Anterior cingulate cortex (tissue), 58 donors: ENCODE measurements at regions not wholly inside any gene's neighbourhood (a gene's known extent, or its start where the extent isn't known, plus 50 kb on each side); places are given as distances from the start of the nearest gene placed in this dataset.

Source experiments
- DNase-seq, 58 donors: peaks; one replicate each; lab custom pipeline; 2025; lab: John Stamatoyannopoulos, UW

DNA sequence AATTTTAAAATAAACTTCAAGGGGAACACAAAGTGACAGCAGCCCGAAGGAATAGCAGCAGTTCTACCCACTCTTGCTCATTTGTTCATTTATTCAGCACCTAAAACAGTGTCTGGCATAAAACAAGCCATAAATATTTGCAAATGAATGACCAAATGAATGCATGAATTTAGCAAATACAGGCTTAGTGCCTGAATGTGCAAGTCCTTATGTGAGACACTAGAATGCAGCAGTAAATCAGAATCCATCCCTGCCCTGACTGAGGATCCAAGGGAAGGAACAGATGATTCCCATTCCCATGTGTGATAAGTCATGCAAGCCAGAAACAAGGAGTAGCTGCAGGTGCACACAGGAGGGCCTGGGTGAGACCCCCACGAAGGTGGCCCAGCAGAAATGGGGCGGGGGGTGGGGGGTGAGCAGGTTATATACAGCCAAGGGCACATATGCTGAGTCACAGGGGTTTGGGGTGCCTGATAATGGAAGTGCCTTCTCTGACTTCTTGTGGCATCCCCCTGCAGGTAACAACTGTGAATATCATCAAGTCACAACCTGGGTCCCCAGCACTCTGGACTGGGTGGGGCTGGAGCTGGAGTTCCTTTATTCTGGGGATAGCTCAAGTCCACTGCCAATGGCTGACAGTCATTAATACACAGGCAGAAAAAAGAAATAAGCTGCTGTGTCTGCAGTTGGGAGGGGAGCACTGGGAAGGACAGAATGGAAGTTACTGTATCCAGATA is 311.9 kb downstream of the TXNL1 start:
- DNase-seq, result no peak

DNA sequence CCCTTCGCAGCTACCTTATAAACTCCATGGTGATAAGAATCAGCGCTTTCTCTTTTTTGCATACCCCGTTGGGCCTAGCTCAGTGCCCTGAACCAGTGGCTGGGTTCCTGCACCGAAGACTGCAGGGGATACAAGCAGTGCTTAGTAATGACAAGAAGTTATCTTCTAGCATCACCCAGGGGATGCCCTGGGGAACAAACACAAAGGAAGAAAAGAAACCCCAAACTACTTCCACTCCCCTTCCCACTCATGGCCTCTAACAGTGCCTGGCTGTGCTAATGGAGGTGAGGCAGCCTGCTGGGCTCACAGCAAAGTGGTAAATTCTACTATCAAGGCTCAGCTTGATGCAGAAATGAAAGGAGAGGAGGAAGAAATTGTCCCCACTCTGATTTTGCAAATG is 314.7 kb downstream of the TXNL1 start:
- no peak for DNase-seq

- no peak for DNase-seq
Observed at GRCh38 chr18:56322406-56322805, 316.0 kb downstream of the TXNL1 start.

- peak in 4 of 58 donors; percentile 3 to 30 (median 12) for DNase-seq
Observed at GRCh38 chr18:56321470-56321869, 316.9 kb downstream of the TXNL1 start.

DNA sequence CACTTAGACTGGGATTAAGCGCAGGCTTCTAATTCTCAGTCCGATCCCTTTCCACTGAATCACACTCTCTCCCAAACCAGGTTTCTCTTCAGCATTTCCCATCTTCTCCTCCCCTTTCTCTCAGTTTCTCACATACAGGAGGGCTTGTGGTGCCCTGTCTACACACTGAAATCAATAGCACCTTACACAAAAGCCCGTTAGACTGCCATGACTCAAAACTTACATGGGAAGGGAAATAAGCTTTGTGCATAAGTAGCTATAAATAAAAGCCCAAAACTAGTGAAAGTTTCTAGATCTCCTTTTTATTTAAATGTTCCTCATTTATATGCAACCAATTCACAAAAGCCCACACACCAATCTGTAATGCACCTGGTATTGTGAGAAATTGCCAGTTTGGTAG is 318.4 kb downstream of the TXNL1 start:
- DNase-seq, result no peak

DNA sequence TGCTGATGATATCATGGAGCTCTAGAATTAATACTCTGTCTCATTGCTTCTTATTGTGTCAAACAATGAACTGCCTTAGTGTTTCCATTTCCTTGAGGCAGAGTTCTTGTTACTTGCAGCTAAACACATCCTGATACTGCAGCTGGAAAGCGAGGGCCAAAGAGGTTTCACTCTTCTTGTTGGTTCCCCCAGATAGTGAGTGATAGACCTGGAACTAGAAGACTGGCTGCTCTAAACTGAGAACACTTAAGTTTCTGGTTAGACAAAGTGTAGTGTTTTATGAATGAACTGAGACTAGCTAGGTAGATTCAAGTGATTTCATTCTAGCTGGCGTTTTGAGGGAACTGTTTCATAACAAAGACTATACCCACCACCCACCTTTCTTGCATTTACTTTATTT is 321.7 kb downstream of the TXNL1 start:
- DNase-seq, result no peak

- DNase-seq, result no peak
Observed at GRCh38 chr18:56315363-56315762, 323.0 kb downstream of the TXNL1 start.

GRCh38 chr18:56314396-56314795 is 324.0 kb downstream of the TXNL1 start:
- peak in 7 of 58 donors; percentile 4 to 27 (median 9) for DNase-seq

DNA sequence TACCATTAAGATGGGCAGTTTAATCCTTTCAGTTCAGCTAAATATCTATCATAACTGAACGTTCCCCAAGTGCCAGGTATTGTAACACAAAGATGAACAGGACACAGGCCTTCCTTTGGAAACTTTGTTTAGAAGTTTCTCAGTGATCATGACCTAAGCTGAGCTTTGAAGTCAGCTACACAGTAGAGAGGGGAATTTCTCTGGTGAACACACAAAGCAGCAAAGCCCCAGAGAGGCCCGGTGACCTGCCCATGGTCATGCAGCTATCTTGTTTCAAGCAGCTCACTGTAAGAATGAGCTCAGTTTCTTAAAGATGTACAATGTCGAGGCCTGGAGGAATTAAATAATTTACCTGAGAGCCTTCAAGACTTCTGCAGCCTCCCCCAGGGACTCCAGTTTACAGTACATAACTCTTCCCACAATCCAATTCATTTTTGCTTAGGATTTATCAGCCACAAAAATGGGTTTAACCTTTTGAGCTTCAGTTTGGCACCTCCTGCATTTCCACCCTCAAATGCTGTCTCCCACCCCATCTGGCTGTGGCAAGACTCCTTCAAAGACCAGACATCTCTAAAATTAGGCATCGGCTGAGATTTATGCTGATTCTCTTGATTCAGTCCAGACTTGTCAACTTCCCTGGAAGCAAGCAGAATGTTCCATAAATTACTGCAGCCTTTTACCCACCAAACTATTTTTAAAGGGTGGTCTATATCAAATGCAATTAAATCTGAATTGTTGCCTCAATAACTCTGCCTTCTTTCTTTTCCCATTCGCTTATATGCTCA is 325.6 kb downstream of the TXNL1 start:
- no peak for DNase-seq

DNA sequence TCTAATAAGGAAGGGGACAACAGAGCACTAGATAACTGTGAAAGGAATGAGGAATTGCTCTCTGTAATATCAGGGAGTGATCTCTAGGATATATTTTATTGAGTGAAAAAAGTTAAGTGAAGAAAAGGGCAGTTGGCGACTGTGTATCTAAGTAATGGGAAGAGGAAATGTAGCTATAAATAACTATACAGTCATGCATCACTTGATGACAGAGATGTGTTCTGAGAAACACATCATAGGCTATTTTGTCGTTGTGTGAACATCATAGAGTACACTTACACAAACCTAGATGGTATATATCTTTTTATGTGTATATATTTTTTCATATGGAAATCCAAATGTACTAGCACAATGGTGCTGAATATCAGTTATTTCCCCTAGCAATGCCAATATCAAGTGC is 329.3 kb downstream of the TXNL1 start:
- DNase-seq, result no peak

DNA sequence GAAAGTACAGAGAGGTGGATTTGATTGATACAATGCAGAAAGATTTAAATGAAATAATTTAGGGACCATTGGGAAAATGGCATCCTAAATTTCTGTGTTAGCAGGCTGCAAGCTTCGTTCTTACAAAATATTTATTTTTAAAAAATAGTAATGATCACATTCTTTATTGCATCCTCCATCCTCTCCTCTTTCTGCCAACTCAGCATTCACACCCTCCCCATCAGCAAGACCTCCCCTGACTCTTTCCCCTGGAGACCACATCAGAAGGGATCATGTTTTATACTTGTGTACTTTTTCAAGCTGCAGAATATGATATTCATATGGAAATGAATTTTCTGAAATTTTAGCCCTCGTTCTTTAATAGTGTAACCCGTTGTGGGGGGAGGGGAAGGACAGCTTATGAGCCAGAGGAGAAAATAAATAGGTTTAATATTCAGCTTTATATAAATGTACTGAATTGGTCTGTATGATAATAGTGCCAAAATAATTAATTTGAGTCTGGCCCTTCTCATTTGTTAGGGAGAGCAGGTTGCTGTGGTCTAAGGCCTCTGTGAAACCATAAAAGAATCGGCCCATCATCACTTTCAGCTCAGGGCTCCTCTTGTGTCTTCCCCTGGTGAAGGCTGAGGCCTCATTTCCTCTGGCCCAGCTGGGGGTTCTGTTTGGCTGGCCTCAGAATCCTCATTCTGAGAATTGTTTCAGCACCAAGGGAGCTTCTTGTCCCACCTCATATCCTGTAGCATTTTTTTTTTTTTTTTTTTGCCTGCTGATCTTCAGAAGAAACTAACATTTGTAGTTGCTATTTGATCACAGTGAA is 330.8 kb downstream of the TXNL1 start:
- no peak for DNase-seq

- no peak for DNase-seq
Observed at GRCh38 chr18:56306797-56307196, 331.6 kb downstream of the TXNL1 start.

- no peak for DNase-seq
Observed at GRCh38 chr18:56305583-56305982, 332.8 kb downstream of the TXNL1 start.

DNA sequence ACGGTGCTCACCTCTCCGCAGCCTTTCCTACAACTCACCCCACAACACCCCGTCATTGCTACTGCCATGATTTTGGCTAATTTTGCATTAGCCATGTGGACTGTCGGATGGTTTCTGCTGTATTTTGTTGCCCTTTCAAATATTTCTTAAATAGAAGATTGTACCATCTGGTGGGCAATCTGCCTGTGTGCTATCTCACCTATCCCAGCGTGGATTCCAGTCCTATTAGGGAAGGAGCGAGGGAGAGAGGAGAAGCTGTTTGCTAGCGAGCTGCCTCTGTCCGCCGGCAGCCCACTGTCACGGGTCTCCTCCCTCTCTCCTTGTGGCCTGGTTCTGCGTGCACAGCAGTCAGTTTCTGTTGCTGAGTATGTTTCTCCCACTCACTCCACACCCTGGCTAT is 336.2 kb downstream of the TXNL1 start:
- peak in 2 of 58 donors; percentile 2 to 7 for DNase-seq

GRCh38 chr18:56299740-56300139 is 338.7 kb downstream of the TXNL1 start:
- no peak for DNase-seq

- DNase-seq, result no peak
Observed at GRCh38 chr18:56298935-56299334, 339.5 kb downstream of the TXNL1 start.

GRCh38 chr18:56296381-56296780 is 342.0 kb downstream of the TXNL1 start:
- no peak for DNase-seq

GRCh38 chr18:56294484-56295183 is 343.8 kb downstream of the TXNL1 start:
- no peak for DNase-seq

- DNase-seq, result no peak
Observed at GRCh38 chr18:56291294-56291693, 347.1 kb downstream of the TXNL1 start.

GRCh38 chr18:56289381-56289780 is 349.0 kb downstream of the TXNL1 start:
- no peak for DNase-seq
